ENCODE measurements at regions not wholly inside any gene's neighbourhood (a gene's known extent, or its start where the extent isn't known, plus 50 kb on each side); places are given as distances from the start of the nearest gene placed in this dataset.

GRCh38 chr4:64895031-64895430 lies 485.8 kb upstream of the TECRL start:
- Histone ChIP-seq H3K4me3 (no peak overlapping the region), H3K4me1 (no peaks in the 10 kb centered on the region), H3K27me3 (no peaks in the 10 kb centered on the region), H3K27ac (no peak overlapping the region), H3K36me3 (no peaks in the 10 kb centered on the region), H3K9me3 (peaks cover 5% of the 10 kb centered on the region)
- no peak for DNase-seq (ENCODE audit: low spot score in 2 of 2)
- TF ChIP-seq POLR2AphosphoS5 (IDR thresholded peaks at IDR 0.05) (no peak), POLR2A (IDR thresholded peaks at IDR 0.05) (no peak)

GRCh38 chr4:64893205-64893604 lies 484.0 kb upstream of the TECRL start:
- Histone ChIP-seq H3K27ac (no peak overlapping the region), H3K9me3 (no peaks in the 10 kb centered on the region), H3K4me3 (no peak overlapping the region), H3K27me3 (no peaks in the 10 kb centered on the region), H3K4me1 (no peaks in the 10 kb centered on the region), H3K36me3 (no peaks in the 10 kb centered on the region)
- DNase-seq (ENCODE audit: low spot score in 2 of 2) = no peak
- WGBS = 49% methylated on average over 5 of the region's 5 CpGs
- no peak for TF ChIP-seq CTCF (IDR thresholded peaks at IDR 0.05)
- no peak for TF ChIP-seq POLR2A (IDR thresholded peaks at IDR 0.05)
- TF ChIP-seq EP300 (IDR thresholded peaks at IDR 0.05) = no peak
- no peak for TF ChIP-seq POLR2AphosphoS5 (IDR thresholded peaks at IDR 0.05)

GRCh38 chr4:64889906-64890610 lies 480.8 kb upstream of the TECRL start:
- Histone ChIP-seq H3K4me3 (no peak overlapping the region), H3K9me3 (no peaks in the 10 kb centered on the region), H3K27me3 (no peaks in the 10 kb centered on the region), H3K27ac (no peak overlapping the region), H3K4me1 (no peaks in the 10 kb centered on the region), H3K36me3 (no peaks in the 10 kb centered on the region)
- TF ChIP-seq POLR2AphosphoS5 (IDR thresholded peaks at IDR 0.05) (no peak), POLR2A (IDR thresholded peaks at IDR 0.05) (no peak), EP300 (IDR thresholded peaks at IDR 0.05) (no peak), CTCF (IDR thresholded peaks at IDR 0.05) (no peak)
- WGBS = 40% methylated on average over 5 of the region's 5 CpGs
- no peak for DNase-seq (ENCODE audit: low spot score in 2 of 2)

GRCh38 chr4:64883087-64883807 lies 474.0 kb upstream of the TECRL start:
- no peaks in the 10 kb centered on the region for H3K4me1 ChIP-seq
- TF ChIP-seq CTCF (IDR thresholded peaks at IDR 0.05) (no peak), EP300 (IDR thresholded peaks at IDR 0.05) (no peak), POLR2AphosphoS5 (IDR thresholded peaks at IDR 0.05) (no peak), POLR2A (IDR thresholded peaks at IDR 0.05) (no peak)
- WGBS = 74% methylated on average over 5 of the region's 5 CpGs
- no peaks in the 10 kb centered on the region for H3K36me3 ChIP-seq
- no peak for DNase-seq (ENCODE audit: low spot score in 2 of 2)
- H3K9me3 ChIP-seq = no peaks in the 10 kb centered on the region
- no peak overlapping the region for H3K4me3 ChIP-seq
- no peak overlapping the region for H3K27ac ChIP-seq
- H3K27me3 ChIP-seq = no peaks in the 10 kb centered on the region

GRCh38 chr4:64882311-64883086 lies 473.2 kb upstream of the TECRL start:
- Histone ChIP-seq H3K4me3 (no peak overlapping the region), H3K27me3 (no peaks in the 10 kb centered on the region), H3K27ac (no peak overlapping the region), H3K36me3 (no peaks in the 10 kb centered on the region), H3K9me3 (no peaks in the 10 kb centered on the region), H3K4me1 (no peaks in the 10 kb centered on the region)
- no peak for DNase-seq (ENCODE audit: low spot score in 2 of 2)
- 59% methylated on average over 2 of the region's 2 CpGs for WGBS
- no peak for TF ChIP-seq POLR2AphosphoS5 (IDR thresholded peaks at IDR 0.05)
- TF ChIP-seq CTCF (IDR thresholded peaks at IDR 0.05) = no peak
- no peak for TF ChIP-seq POLR2A (IDR thresholded peaks at IDR 0.05)
- no peak for TF ChIP-seq EP300 (IDR thresholded peaks at IDR 0.05)
